H1 (cell line): ENCODE measurements at regions not wholly inside any gene's neighbourhood (a gene's known extent, or its start where the extent isn't known, plus 50 kb on each side); places are given as distances from the start of the nearest gene placed in this dataset.
A peak's percentile ranks its signal among the peaks of the same experiment; 100 is the strongest.

ENCODE experiments used
- CTCF ChIA-PET: fragments of 300-600 bp; sonication (Branson Sonifier 250); formaldehyde crosslinking; loops from one replicate; lab custom pipeline; 2021; ENCODE audit not compliant: partially characterized antibody; lab: Charles Lee
- POLR2A ChIA-PET: fragments of 300-600 bp; sonication (Branson Sonifier 250); formaldehyde crosslinking; loops from one replicate; lab custom pipeline; 2021; ENCODE audit warnings: inconsistent platforms; ENCODE audit not compliant: partially characterized antibody; lab: Charles Lee
- DNase-seq, 2 experiments: peaks; one replicate each; pipeline versions ENCODE4 v3.0.0 to v3.0.0-alpha.2; 2010 to 2022; ENCODE audit warnings: low spot score in 2 of 2, low read depth in 1 of 2, mixed read lengths in 1 of 2
- FAIRE-seq: peaks from 2 replicates; lab custom pipeline; 2011; peaks lifted over from hg19 to GRCh38; lab: Jason Lieb, UNC
- H2AFZ ChIP-seq: 2 replicates; pipeline ENCODE4 v1.8.1; 2012; ENCODE audit warnings: low read length, inconsistent platforms
- H2AK5ac ChIP-seq: 2 replicates; pipeline ENCODE4 v1.6.1; 2013; ENCODE audit warnings: low read depth, low read length
- H2BK120ac ChIP-seq: replicated peaks from 2 replicates; pipeline ENCODE3; 2013; ENCODE audit warnings: low read depth, low read length, inconsistent platforms
- H2BK12ac ChIP-seq: 2 replicates; pipeline ENCODE4 v1.6.1; 2013; ENCODE audit warnings: low read depth, low read length
- H2BK15ac ChIP-seq: 2 replicates; pipeline ENCODE4 v1.6.1; 2013; ENCODE audit warnings: low read length
- H2BK20ac ChIP-seq: 2 replicates; pipeline ENCODE4 v1.6.1; 2013; ENCODE audit warnings: low read length
- H2BK5ac ChIP-seq: 2 replicates; pipeline ENCODE4 v1.6.1; 2013; ENCODE audit warnings: low read depth, low read length
- H3K14ac ChIP-seq: 2 replicates; pipeline ENCODE4 v1.6.1; 2013; ENCODE audit warnings: inconsistent platforms; ENCODE audit not compliant: insufficient read length
- H3K18ac ChIP-seq: 2 replicates; pipeline ENCODE4 v1.6.1; 2013; ENCODE audit warnings: low read length; ENCODE audit errors: extremely low read depth
- H3K23ac ChIP-seq: 2 replicates; pipeline ENCODE4 v1.6.1; 2013; ENCODE audit warnings: inconsistent platforms; ENCODE audit not compliant: insufficient read length
- H3K23me2 ChIP-seq: 2 replicates; pipeline ENCODE4 v1.6.1; 2013; ENCODE audit warnings: low read depth, low read length
- H3K27ac ChIP-seq: 2 replicates; pipeline ENCODE4 v1.6.1; 2011; ENCODE audit warnings: low read depth, low read length, inconsistent platforms
- H3K27me3 ChIP-seq, 4 experiments: replicated peaks in 1 of 4; 1 replicate in 1 of 4; 2 replicates in 3 of 4; pipeline versions ENCODE4 v1.6.1 to v1.8.1; 2011 to 2013; ENCODE audit warnings: low read length in 3 of 4, mild to moderate bottlenecking in 3 of 4, inconsistent platforms in 2 of 4, mixed read lengths in 2 of 4, moderate library complexity in 1 of 4; ENCODE audit not compliant: control insufficient read depth in 3 of 4, insufficient read depth in 3 of 4; ENCODE audit errors: extremely low read depth in 1 of 4
- H3K36me3 ChIP-seq, 4 experiments: 2 replicates each; pipeline versions ENCODE4 v1.6.1 to v1.8.1; 2011 to 2013; ENCODE audit warnings: mild to moderate bottlenecking in 4 of 4, low read length in 3 of 4, moderate library complexity in 2 of 4, control low read depth in 1 of 4, inconsistent platforms in 1 of 4; ENCODE audit not compliant: insufficient read depth in 4 of 4, control insufficient read depth in 2 of 4
- H3K4ac ChIP-seq: replicated peaks from 2 replicates; pipeline ENCODE3; 2013; ENCODE audit warnings: low read length, low read depth, mixed read lengths, inconsistent platforms; ENCODE audit not compliant: insufficient read length
- H3K4me1 ChIP-seq, 4 experiments: replicated peaks in 1 of 4; 1 replicate in 1 of 4; 2 replicates in 3 of 4; pipeline versions ENCODE4 v1.6.1 to v1.8.1; 2011 to 2013; ENCODE audit warnings: low read length in 3 of 4, inconsistent platforms in 2 of 4, mixed read lengths in 1 of 4; ENCODE audit not compliant: insufficient read depth in 4 of 4, control insufficient read depth in 3 of 4
- H3K4me2 ChIP-seq, 2 experiments: 2 replicates each; pipeline versions ENCODE4 v1.6.1 to v1.8.1; 2011 to 2013; ENCODE audit warnings: low read depth in 2 of 2, low read length in 2 of 2, control low read depth in 1 of 2, inconsistent platforms in 1 of 2, mild to moderate bottlenecking in 1 of 2; ENCODE audit not compliant: insufficient read depth in 1 of 2
- H3K4me3 ChIP-seq, 4 experiments: fragments of 200-600, 300-600 bp in 1 of 4; sonication (generic), shearing (Covaris generic), sonication (Bioruptor Twin) in 1 of 4; 2 replicates each; pipeline versions ENCODE4 v1.5.1 to v1.8.1; 2011 to 2016; ENCODE audit warnings: low read length in 4 of 4, low read depth in 3 of 4, control low read depth in 2 of 4, inconsistent platforms in 2 of 4, mild to moderate bottlenecking in 2 of 4, mixed read lengths in 1 of 4, moderate library complexity in 1 of 4; ENCODE audit not compliant: insufficient read depth in 2 of 4; ENCODE audit errors: extremely low read depth in 1 of 4
- H3K56ac ChIP-seq: replicated peaks from 2 replicates; pipeline ENCODE3; 2013; ENCODE audit warnings: low read depth, mild to moderate bottlenecking, mixed read lengths, low read length, inconsistent platforms; ENCODE audit not compliant: insufficient read length
- H3K79me1 ChIP-seq: 2 replicates; pipeline ENCODE4 v1.6.1; 2013; ENCODE audit warnings: low read depth, low read length, control low read depth
- H3K79me2 ChIP-seq, 2 experiments: 2 replicates each; pipeline versions ENCODE4 v1.6.1 to v1.8.1; 2012 to 2013; ENCODE audit warnings: low read length in 2 of 2, mild to moderate bottlenecking in 2 of 2, inconsistent platforms in 1 of 2; ENCODE audit not compliant: insufficient read depth in 2 of 2, control insufficient read depth in 1 of 2
- H3K9ac ChIP-seq, 4 experiments: replicated peaks in 1 of 4; 1 replicate in 1 of 4; 2 replicates in 3 of 4; pipeline versions ENCODE4 v1.6.1 to v1.8.1; 2011 to 2013; ENCODE audit warnings: low read depth in 3 of 4, low read length in 3 of 4, control low read depth in 2 of 4, mild to moderate bottlenecking in 2 of 4, moderate library complexity in 2 of 4, inconsistent platforms in 1 of 4; ENCODE audit errors: extremely low read depth in 1 of 4
- H3K9me3 ChIP-seq, 2 experiments: 2 replicates each; pipeline versions ENCODE4 v1.6.1 to v1.8.1; 2012 to 2013; ENCODE audit warnings: mild to moderate bottlenecking in 2 of 2, moderate library complexity in 2 of 2, control low read depth in 1 of 2, inconsistent platforms in 1 of 2, low read depth in 1 of 2, low read length in 1 of 2, mixed read lengths in 1 of 2; ENCODE audit not compliant: insufficient read depth in 2 of 2
- H4K20me1 ChIP-seq, 2 experiments: replicated peaks in 1 of 2; 2 replicates each; pipeline versions ENCODE3 to v1.8.1; 2011 to 2013; ENCODE audit warnings: inconsistent platforms in 2 of 2, low read length in 2 of 2, mild to moderate bottlenecking in 1 of 2; ENCODE audit not compliant: insufficient read depth in 2 of 2, control insufficient read depth in 1 of 2
- H4K5ac ChIP-seq: 2 replicates; pipeline ENCODE4 v1.6.1; 2013; ENCODE audit warnings: low read length, low read depth, mixed read lengths, inconsistent platforms; ENCODE audit not compliant: insufficient read length
- H4K8ac ChIP-seq: 2 replicates; pipeline ENCODE4 v1.8.0; 2013; ENCODE audit warnings: mild to moderate bottlenecking, moderate library complexity, low read length, inconsistent platforms; ENCODE audit not compliant: insufficient read depth; ENCODE audit errors: extremely low read depth
- H4K91ac ChIP-seq: replicated peaks from 2 replicates; pipeline ENCODE3; 2013; ENCODE audit warnings: low read length, mixed read lengths, inconsistent platforms; ENCODE audit not compliant: insufficient read length
- ATF2 ChIP-seq: IDR thresholded peaks from 2 replicates; pipeline ENCODE4 v1.6.1; 2012; ENCODE audit warnings: low read length, inconsistent platforms
- CHD2 ChIP-seq: IDR thresholded peaks from 2 replicates; pipeline ENCODE4 v1.6.1; 2012; ENCODE audit warnings: low read length, improper control_type of control experiment
- EZH2 ChIP-seq: fragments of 200-600 bp; sonication (generic); IDR thresholded peaks from 2 replicates; pipeline ENCODE4 v1.7.1; 2012; ENCODE audit warnings: low read depth, mild to moderate bottlenecking, moderate library complexity, low read length, inconsistent platforms; ENCODE audit not compliant: severe bottlenecking
- KDM1A ChIP-seq: fragments of 200-600, 300-600 bp; sonication (generic); IDR thresholded peaks from 2 replicates; pipeline ENCODE4 v1.7.1; 2016; ENCODE audit warnings: mild to moderate bottlenecking, low read length, borderline replicate concordance
- POLR2AphosphoS5 ChIP-seq: IDR thresholded peaks from 2 replicates; pipeline ENCODE4 v1.6.1; 2011; ENCODE audit warnings: low read depth, low read length
- RAD21 ChIP-seq, 2 experiments: IDR thresholded peaks in 1 of 2; conservative IDR thresholded peaks in 1 of 2; 2 replicates each; pipeline ENCODE4 v1.6.1; 2011; ENCODE audit warnings: low read depth in 2 of 2, low read length in 2 of 2, improper control_type of control experiment in 1 of 2, inconsistent platforms in 1 of 2, mild to moderate bottlenecking in 1 of 2, moderate library complexity in 1 of 2
- SUZ12 ChIP-seq: fragments of 200-600 bp; sonication (generic); IDR thresholded peaks from 2 replicates; pipeline ENCODE4 v1.6.1; 2012; ENCODE audit warnings: mild to moderate bottlenecking, inconsistent platforms, low read length, moderate library complexity, mixed read lengths

- Histone ChIP-seq H2BK20ac (no peak overlapping the region), H3K79me2 (no peaks in the 10 kb centered on the region), H2BK120ac (no peak overlapping the region), H2BK12ac (no peak overlapping the region), H2AFZ (no peak overlapping the region), H3K18ac (no peak overlapping the region), H4K20me1 (no peaks in the 10 kb centered on the region), H3K23me2 (no peaks in the 10 kb centered on the region), H3K56ac (no peak overlapping the region), H3K9me3 (no peaks in the 10 kb centered on the region), H2AK5ac (no peak overlapping the region), H3K27ac (no peak overlapping the region), H4K5ac (no peak overlapping the region), H2BK15ac (no peak overlapping the region), H3K79me1 (no peaks in the 10 kb centered on the region), H3K27me3 (no peaks in the 10 kb centered on the region), H3K9ac (no peak overlapping the region), H3K4me2 (no peak overlapping the region), H3K4ac (no peak overlapping the region), H3K14ac (no peak overlapping the region), H4K91ac (no peak overlapping the region), H4K8ac (no peak overlapping the region), H2BK5ac (no peak overlapping the region), H3K23ac (no peak overlapping the region), H3K4me1 (no peaks in the 10 kb centered on the region), H3K36me3 (no peaks in the 10 kb centered on the region), H3K4me3 (no peak overlapping the region)
- no peak for DNase-seq
- ChIA-PET POLR2A (no interaction called here), CTCF (interaction anchor here (0.8 kb wide), 1 partner anchor 113 kb away, joined by 3 read pairs; no protein-coding TSS in a partner anchor)
- TF ChIP-seq KDM1A (peak; percentile 79; the same call in 1 of the 2 replicates), SUZ12 (no peak), CHD2 (no peak), EZH2 (no peak), RAD21 (IDR thresholded peaks at IDR 0.05 in 1 of 2, conservative IDR thresholded peaks at IDR 0.05 in 1 of 2; ENCODE audit: low read depth in 2 of 2, low read length in 2 of 2) (no peak), ATF2 (no peak), POLR2AphosphoS5 (no peak)
- no peak for FAIRE-seq
Measured at GRCh38 chr2:144285324-144285723, 234.6 kb downstream of the ZEB2 start.
